ENCODE measurements at regions not wholly inside any gene's neighbourhood (a gene's known extent, or its start where the extent isn't known, plus 50 kb on each side); places are given as distances from the start of the nearest gene placed in this dataset.

DNA sequence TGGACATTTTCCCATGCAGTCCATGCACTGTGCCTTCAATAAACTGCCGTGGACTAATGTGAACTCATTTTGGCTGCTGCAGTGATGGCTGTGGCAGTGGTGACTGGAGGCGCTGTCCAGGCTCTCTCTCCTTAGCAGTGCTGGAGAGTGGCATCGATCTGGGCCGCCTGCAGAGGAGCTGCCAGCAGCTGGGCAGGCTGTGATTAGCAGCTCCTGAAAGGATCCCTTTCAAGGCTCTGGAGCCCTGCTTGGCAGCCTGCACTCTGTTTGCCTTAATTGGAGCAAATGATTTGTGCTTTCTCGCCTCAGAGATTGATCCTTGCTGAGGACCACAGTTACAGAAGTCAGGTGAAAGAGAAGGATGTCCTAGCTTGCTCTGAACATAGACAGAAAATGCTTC lies 130.1 kb upstream of the VWC2 start:
- TF ChIP-seq, protein P1, sequence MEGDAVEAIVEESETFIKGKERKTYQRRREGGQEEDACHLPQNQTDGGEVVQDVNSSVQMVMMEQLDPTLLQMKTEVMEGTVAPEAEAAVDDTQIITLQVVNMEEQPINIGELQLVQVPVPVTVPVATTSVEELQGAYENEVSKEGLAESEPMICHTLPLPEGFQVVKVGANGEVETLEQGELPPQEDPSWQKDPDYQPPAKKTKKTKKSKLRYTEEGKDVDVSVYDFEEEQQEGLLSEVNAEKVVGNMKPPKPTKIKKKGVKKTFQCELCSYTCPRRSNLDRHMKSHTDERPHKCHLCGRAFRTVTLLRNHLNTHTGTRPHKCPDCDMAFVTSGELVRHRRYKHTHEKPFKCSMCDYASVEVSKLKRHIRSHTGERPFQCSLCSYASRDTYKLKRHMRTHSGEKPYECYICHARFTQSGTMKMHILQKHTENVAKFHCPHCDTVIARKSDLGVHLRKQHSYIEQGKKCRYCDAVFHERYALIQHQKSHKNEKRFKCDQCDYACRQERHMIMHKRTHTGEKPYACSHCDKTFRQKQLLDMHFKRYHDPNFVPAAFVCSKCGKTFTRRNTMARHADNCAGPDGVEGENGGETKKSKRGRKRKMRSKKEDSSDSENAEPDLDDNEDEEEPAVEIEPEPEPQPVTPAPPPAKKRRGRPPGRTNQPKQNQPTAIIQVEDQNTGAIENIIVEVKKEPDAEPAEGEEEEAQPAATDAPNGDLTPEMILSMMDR (IDR thresholded peaks at IDR 0.05; ENCODE audit: insufficient read depth, low read length, poor library complexity, severe bottlenecking): no peak
- H3K27me3 ChIP-seq (replicated peaks; ENCODE audit: control insufficient read depth, insufficient read depth, low read length): no peaks in the 10 kb centered on the region; the same call in 1 of the 2 replicates
- DNase-seq (ENCODE audit: extremely low read depth, insufficient read length): no peak
- H3K4me3 ChIP-seq (replicated peaks; ENCODE audit: low read depth, low read length): no peak overlapping the region
- H3K36me3 ChIP-seq (ENCODE audit: control insufficient read depth, insufficient read depth, low read length): no peaks in the 10 kb centered on the region

DNA sequence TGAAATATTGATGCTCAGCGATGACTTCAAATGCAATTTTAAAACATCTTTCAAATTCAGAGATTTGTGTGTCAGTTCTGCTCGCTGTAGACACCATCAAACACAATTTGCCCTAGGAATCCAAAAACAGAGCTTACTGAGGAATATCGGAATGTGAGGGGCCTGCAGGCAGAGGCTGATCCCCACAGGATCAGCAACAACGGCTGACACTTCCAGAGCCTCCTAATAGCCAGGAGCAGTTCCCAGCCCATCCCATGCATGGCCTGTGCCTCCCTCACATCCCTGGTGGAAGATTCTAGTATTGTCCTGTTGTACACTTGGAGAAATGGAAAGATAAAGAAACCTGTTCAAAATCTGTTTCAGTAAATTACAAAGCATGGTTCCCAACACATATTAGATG lies 129.7 kb upstream of the VWC2 start:
- DNase-seq (ENCODE audit: extremely low read depth, insufficient read length): no peak
- Histone ChIP-seq H3K36me3 (ENCODE audit: control insufficient read depth, insufficient read depth, low read length) (no peaks in the 10 kb centered on the region), H3K4me3 (replicated peaks; ENCODE audit: low read depth, low read length) (no peak overlapping the region), H3K27me3 (replicated peaks; ENCODE audit: control insufficient read depth, insufficient read depth, low read length) (no peaks in the 10 kb centered on the region; the same call in 1 of the 2 replicates)
- TF ChIP-seq, protein P1 (IDR thresholded peaks at IDR 0.05; ENCODE audit: insufficient read depth, low read length, poor library complexity, severe bottlenecking): no peak

DNA sequence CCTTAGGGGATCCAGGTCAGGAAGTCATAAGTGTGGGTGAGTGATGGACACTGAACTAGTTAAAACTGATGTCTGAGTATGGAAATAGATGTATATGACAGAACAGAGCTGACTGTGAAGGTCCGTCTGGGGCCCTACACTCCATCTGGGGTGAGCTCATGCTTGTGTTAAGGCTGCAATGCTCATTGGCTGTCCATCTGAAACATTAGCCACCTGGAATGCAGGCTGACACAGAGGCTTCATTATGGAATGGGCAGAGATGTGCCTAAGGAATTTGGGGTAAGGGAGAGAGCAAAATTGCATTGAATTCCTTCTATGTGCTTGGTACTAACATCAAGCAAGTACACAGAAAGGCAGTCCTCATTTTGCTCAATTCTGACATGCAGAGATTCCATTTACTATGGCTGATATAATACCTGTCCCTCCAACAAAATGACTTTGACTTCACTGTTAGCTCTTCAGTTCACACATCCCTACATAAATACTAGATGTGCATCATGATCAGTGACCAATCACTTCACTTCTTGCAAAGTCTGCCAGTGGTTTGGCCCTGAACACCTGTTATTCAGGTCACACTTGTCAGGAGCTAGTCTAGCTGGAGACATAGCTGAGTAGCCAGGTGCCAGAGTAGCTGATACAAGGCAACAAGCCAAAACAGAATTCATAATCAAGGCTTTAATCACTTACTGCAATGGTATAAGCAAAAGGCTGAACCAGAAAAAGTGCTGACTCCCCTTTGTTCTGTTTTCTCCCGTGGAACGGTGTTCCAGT lies 128.9 kb upstream of the VWC2 start:
- no peaks in the 10 kb centered on the region for H3K36me3 ChIP-seq (ENCODE audit: control insufficient read depth, insufficient read depth, low read length)
- no peaks in the 10 kb centered on the region; the same call in 1 of the 2 replicates for H3K27me3 ChIP-seq (replicated peaks; ENCODE audit: control insufficient read depth, insufficient read depth, low read length)
- no peak for DNase-seq (ENCODE audit: extremely low read depth, insufficient read length)
- H3K4me3 ChIP-seq (replicated peaks; ENCODE audit: low read depth, low read length): no peak overlapping the region
- TF ChIP-seq, protein P1 (IDR thresholded peaks at IDR 0.05; ENCODE audit: insufficient read depth, low read length, poor library complexity, severe bottlenecking): no peak

DNA sequence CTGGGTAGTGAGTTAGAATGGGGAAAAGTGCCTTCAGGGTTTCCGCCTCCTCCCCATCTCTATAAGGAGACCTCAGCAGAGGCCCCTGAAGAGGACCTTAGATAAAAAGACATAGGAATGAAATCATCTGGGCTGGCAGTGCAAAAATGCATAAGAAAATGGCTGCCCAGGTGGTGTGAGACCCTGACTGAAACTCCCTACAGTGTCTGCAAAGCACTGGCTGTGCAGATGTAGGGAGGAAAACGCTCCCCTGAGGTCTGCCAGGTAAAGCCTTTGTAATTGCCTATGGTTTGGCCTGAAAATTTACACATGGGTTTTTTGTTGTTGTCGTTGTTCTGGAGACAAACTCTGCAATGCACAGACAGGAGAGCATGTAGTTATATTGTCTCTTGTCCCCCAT lies 128.1 kb upstream of the VWC2 start:
- TF ChIP-seq, protein P1 (IDR thresholded peaks at IDR 0.05; ENCODE audit: insufficient read depth, low read length, poor library complexity, severe bottlenecking): no peak
- no peaks in the 10 kb centered on the region for H3K36me3 ChIP-seq (ENCODE audit: control insufficient read depth, insufficient read depth, low read length)
- DNase-seq (ENCODE audit: extremely low read depth, insufficient read length): no peak
- H3K27me3 ChIP-seq (replicated peaks; ENCODE audit: control insufficient read depth, insufficient read depth, low read length): no peaks in the 10 kb centered on the region; the same call in 1 of the 2 replicates
- no peak overlapping the region for H3K4me3 ChIP-seq (replicated peaks; ENCODE audit: low read depth, low read length)

DNA sequence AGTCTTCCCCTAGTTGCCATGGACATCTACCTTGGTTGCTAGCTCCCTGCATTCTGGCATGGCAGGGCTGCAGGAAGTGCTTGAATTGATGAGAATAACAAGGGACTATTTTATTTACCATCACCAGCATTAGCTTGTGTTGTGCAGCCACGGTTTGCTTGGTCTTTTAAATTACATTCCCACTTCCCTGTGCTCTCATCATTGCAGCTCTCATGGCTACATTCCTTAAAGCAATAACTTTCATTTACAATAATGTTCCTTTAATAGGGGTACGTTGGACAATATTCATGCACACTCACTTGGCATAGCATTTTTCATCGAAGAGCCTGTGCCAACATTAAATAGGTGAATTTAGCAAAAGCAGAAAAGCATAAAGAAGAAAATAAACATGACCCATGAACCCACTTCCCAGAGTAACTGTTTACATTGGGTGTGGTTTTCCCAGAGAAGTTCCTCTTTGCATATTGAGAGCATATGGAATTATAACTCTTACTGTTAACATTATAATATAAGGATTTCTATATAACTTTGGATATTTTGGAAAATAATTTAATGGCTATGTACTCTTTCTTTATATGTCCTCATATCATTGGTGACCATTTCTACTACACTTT lies 113.2 kb upstream of the VWC2 start:
- Histone ChIP-seq H3K36me3 (ENCODE audit: control insufficient read depth, insufficient read depth, low read length) (no peaks in the 10 kb centered on the region), H3K27me3 (replicated peaks; ENCODE audit: control insufficient read depth, insufficient read depth, low read length) (no peaks in the 10 kb centered on the region), H3K4me3 (replicated peaks; ENCODE audit: low read depth, low read length) (no peak overlapping the region)
- TF ChIP-seq, protein P1 (IDR thresholded peaks at IDR 0.05; ENCODE audit: insufficient read depth, low read length, poor library complexity, severe bottlenecking): no peak
- DNase-seq (ENCODE audit: extremely low read depth, insufficient read length): no peak
